Nephron progenitor cell (in vitro differentiated cells): ENCODE measurements at regions not wholly inside any gene's neighbourhood (a gene's known extent, or its start where the extent isn't known, plus 50 kb on each side); places are given as distances from the start of the nearest gene placed in this dataset.

Experiments
- DNase-seq: peaks from one replicate; pipeline ENCODE4 v3.0.0; 2021
- H3K27ac Mint-ChIP-seq: 2 replicates; pipeline ENCODE4 v1.8.0; 2021; ENCODE audit warnings: mild to moderate bottlenecking, moderate library complexity, mixed read lengths
- H3K27me3 Mint-ChIP-seq: 2 replicates; pipeline ENCODE4 v1.8.0; 2021; ENCODE audit warnings: mild to moderate bottlenecking, low read depth, mixed read lengths; ENCODE audit not compliant: poor library complexity
- H3K36me3 Mint-ChIP-seq: 2 replicates; pipeline ENCODE4 v1.8.0; 2021; ENCODE audit warnings: low read depth, mixed read lengths
- H3K4me1 Mint-ChIP-seq: 2 replicates; pipeline ENCODE4 v1.8.0; 2021; ENCODE audit warnings: mixed read lengths
- H3K4me3 Mint-ChIP-seq: 2 replicates; pipeline ENCODE4 v1.8.0; 2021; ENCODE audit warnings: mild to moderate bottlenecking, moderate library complexity, mixed read lengths
- H3K9me3 Mint-ChIP-seq: 2 replicates; pipeline ENCODE4 v1.8.0; 2021; ENCODE audit warnings: mild to moderate bottlenecking, moderate library complexity, mixed read lengths
- CTCF ChIP-seq: fragments of 200-600 bp; sonication (generic); IDR thresholded peaks from 2 replicates; pipeline ENCODE4 v1.5.0; 2021; ENCODE audit warnings: antibody characterized with exemption

- Mint-ChIP-seq H3K4me3 (no peak overlapping the region), H3K27me3 (peaks cover 3% of the 10 kb centered on the region), H3K27ac (no peak overlapping the region), H3K36me3 (no peaks in the 10 kb centered on the region), H3K9me3 (peaks cover 8% of the 10 kb centered on the region), H3K4me1 (no peaks in the 10 kb centered on the region)
- no peak for DNase-seq
- TF ChIP-seq CTCF = no peak
Measured at GRCh38 chr3:132145833-132146232, 111.0 kb upstream of the CPNE4 start.

DNA sequence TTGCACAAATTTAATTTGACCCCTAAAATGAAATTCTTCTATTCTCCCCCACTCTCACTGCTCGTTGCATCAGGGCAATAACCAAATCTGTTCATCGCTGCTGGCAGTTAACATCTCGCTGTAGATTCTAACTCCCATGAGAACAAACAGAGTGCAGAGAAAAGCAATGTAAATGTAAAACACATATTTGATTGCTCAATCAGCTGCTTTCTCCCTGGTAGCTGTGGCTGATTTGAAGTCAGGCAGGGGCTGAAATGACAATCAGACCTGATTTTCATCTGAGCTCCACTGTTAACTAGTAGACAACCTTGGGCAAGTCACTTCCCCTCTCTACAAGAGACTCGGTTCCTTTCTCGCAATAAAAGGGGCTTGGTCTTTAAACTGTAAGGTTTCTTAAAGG lies 119.8 kb upstream of the CPNE4 start:
- no peaks in the 10 kb centered on the region for H3K4me1 Mint-ChIP-seq
- H3K36me3 Mint-ChIP-seq = no peaks in the 10 kb centered on the region
- no peak for TF ChIP-seq CTCF
- H3K27me3 Mint-ChIP-seq = peaks cover 11% of the 10 kb centered on the region
- H3K27ac Mint-ChIP-seq = no peak overlapping the region
- H3K9me3 Mint-ChIP-seq = no peaks in the 10 kb centered on the region
- no peak overlapping the region for H3K4me3 Mint-ChIP-seq
- no peak for DNase-seq

DNA sequence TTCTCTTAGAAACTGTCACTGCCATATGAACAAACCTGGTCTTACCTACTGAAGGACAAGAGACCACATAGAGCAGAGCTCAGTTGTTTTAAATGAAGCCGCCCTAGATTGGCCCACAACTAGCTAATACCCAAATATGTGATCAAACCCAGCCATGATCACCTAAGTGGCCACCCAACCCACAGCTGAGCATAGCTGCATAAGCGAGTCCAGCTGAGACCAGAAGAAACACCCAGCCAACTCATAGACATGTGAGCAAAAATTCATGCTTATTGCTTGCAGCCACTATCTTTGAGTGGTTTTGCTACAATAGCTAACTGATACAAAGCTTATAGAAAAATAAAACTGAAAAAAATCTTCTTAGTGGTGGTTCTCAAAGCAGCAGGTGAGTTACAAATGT lies 124.3 kb upstream of the CPNE4 start:
- TF ChIP-seq CTCF = no peak
- Mint-ChIP-seq H3K27me3 (peaks cover 14% of the 10 kb centered on the region), H3K4me3 (no peak overlapping the region), H3K4me1 (no peaks in the 10 kb centered on the region), H3K36me3 (no peaks in the 10 kb centered on the region), H3K27ac (no peak overlapping the region), H3K9me3 (no peaks in the 10 kb centered on the region)
- no peak for DNase-seq

GRCh38 chr3:132160198-132160597 lies 125.4 kb upstream of the CPNE4 start:
- no peak overlapping the region for H3K27ac Mint-ChIP-seq
- no peaks in the 10 kb centered on the region for H3K9me3 Mint-ChIP-seq
- H3K27me3 Mint-ChIP-seq = peaks cover 9% of the 10 kb centered on the region
- H3K4me1 Mint-ChIP-seq = no peaks in the 10 kb centered on the region
- H3K4me3 Mint-ChIP-seq = no peak overlapping the region
- no peak for TF ChIP-seq CTCF
- H3K36me3 Mint-ChIP-seq = no peaks in the 10 kb centered on the region
- no peak for DNase-seq

GRCh38 chr3:132161608-132162007 lies 126.8 kb upstream of the CPNE4 start:
- Mint-ChIP-seq H3K27me3 (peaks cover 12% of the 10 kb centered on the region), H3K4me3 (no peak overlapping the region), H3K4me1 (no peaks in the 10 kb centered on the region), H3K9me3 (no peaks in the 10 kb centered on the region), H3K36me3 (no peaks in the 10 kb centered on the region), H3K27ac (no peak overlapping the region)
- TF ChIP-seq CTCF = no peak
- no peak for DNase-seq

DNA sequence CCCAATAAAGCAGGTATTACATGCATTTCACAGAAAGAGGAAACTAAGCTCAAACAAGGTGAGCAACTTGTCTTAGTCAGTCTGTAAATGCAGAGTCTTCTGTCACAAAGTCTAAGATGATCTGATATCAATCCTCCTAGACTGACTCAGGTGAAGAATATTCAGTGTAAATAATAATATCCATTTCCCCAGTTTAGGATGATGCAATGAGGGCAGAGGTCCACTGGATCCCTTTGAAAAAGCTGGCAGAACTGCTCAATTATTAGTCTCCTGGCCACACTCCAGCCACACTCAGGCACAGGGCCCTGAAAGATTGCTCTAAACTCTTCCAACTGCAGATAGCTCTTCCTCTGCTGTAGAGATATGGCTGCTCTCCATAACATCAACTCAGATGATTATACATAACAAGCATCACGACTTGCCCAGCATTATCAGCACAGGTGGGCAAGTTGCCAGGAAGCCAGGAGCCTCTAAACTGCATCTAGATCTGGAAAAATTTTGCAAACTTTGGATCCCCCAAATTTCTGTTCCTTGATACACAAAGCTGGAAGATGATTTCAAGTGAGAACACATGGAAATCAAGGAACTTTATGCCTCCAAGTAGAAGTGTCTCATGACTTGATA lies 129.8 kb upstream of the CPNE4 start:
- TF ChIP-seq CTCF = no peak
- Mint-ChIP-seq H3K4me3 (no peak overlapping the region), H3K27me3 (peaks cover 8% of the 10 kb centered on the region), H3K27ac (no peak overlapping the region), H3K36me3 (no peaks in the 10 kb centered on the region), H3K4me1 (no peaks in the 10 kb centered on the region), H3K9me3 (no peaks in the 10 kb centered on the region)
- DNase-seq = no peak
